K562 (cell line): ENCODE measurements at regions not wholly inside any gene's neighbourhood (a gene's known extent, or its start where the extent isn't known, plus 50 kb on each side); places are given as distances from the start of the nearest gene placed in this dataset.

ENCODE experiments used
- ATAC-seq: fragments of 200-7000 bp; cut with Tn5 transposase; 3 replicates; pipeline ENCODE4 v1.9.1; 2020; ENCODE audit warnings: moderate library complexity
- BruUV-seq: library from RNA; stranded (reverse); fragments of 400-500 nt; replicated peaks from 2 replicates; lab custom pipeline; 2021; lab: Mats Ljungman, UMichigan
- CTCF ChIA-PET: fragments of 300-600 bp; formaldehyde crosslinking; extraction: SDS; loops from one replicate; lab custom pipeline; 2021; ENCODE audit warnings: low intra/inter-chr PET ratio; lab: Yijun Ruan, JAX
- POLR2A ChIA-PET: fragments of 300-600, 350-650 bp; sonication (Branson Sonifier 250); formaldehyde crosslinking; extraction: SDS; loops from one replicate; lab custom pipeline; 2021; ENCODE audit warnings: antibody characterized with exemption, inconsistent platforms; lab: Yijun Ruan, JAX
- DNase-seq, 4 experiments: peaks; one replicate each; pipeline versions ENCODE4 v3.0.0 to v3.0.0-alpha.2; 2011 to 2018; ENCODE audit warnings: low spot score in 3 of 4, mixed read lengths in 3 of 4; ENCODE audit errors: extremely low read depth in 1 of 4
- FAIRE-seq: peaks from 2 replicates; lab custom pipeline; 2011; peaks lifted over from hg19 to GRCh38; lab: Jason Lieb, UNC
- H2AFZ ChIP-seq: 2 replicates; pipeline ENCODE4 v1.6.0; 2011; ENCODE audit warnings: low read depth, low read length, control low read depth, inconsistent platforms
- H3K27ac ChIP-seq: fragments of 200-600 bp; 3 replicates; pipeline ENCODE4 v1.8.0; 2011; ENCODE audit warnings: low read depth, mild to moderate bottlenecking, control low read depth, inconsistent platforms, low read length, moderate library complexity, mixed read lengths; ENCODE audit errors: extremely low read depth
- H3K27me3 ChIP-seq, 2 experiments: fragments of 300-600 bp in 1 of 2; 2 replicates in 1 of 2; 3 replicates in 1 of 2; pipeline versions ENCODE4 v1.6.0 to v1.8.0; 2011; ENCODE audit warnings: inconsistent platforms in 2 of 2, low read length in 2 of 2, mild to moderate bottlenecking in 1 of 2, mixed read lengths in 1 of 2, moderate library complexity in 1 of 2; ENCODE audit not compliant: control insufficient read depth in 2 of 2, insufficient read depth in 2 of 2
- H3K36me3 ChIP-seq: fragments of 300-600 bp; 3 replicates; pipeline ENCODE4 v1.8.0; 2011; ENCODE audit warnings: mild to moderate bottlenecking, low read length, inconsistent platforms; ENCODE audit not compliant: control insufficient read depth, insufficient read depth
- H3K4me1 ChIP-seq, 2 experiments: fragments of 200-600 bp in 1 of 2; replicated peaks in 1 of 2; 2 replicates in 1 of 2; 3 replicates in 1 of 2; pipeline versions ENCODE4 v1.5.1 to v1.8.0; 2011; ENCODE audit warnings: inconsistent platforms in 2 of 2, low read length in 2 of 2, mild to moderate bottlenecking in 1 of 2, mixed read lengths in 1 of 2, moderate library complexity in 1 of 2; ENCODE audit not compliant: control insufficient read depth in 2 of 2, insufficient read depth in 2 of 2
- H3K4me2 ChIP-seq: 2 replicates; pipeline ENCODE4 v1.6.1; 2011; ENCODE audit warnings: low read length, control low read depth, inconsistent platforms, mixed read lengths; ENCODE audit not compliant: insufficient read depth
- H3K4me3 ChIP-seq: fragments of 200-600 bp; sonication (generic), shearing (Covaris generic); 2 replicates; pipeline ENCODE4 v1.5.1; 2016; ENCODE audit warnings: control low read depth, inconsistent platforms
- H3K79me2 ChIP-seq: fragments of 200-600 bp; 3 replicates; pipeline ENCODE4 v1.8.0; 2011; ENCODE audit warnings: low read length, inconsistent platforms; ENCODE audit not compliant: control insufficient read depth, insufficient read depth
- H3K9ac ChIP-seq, 2 experiments: 2 replicates each; pipeline versions ENCODE4 v1.6.0 to v1.6.1; 2011; ENCODE audit warnings: low read depth in 2 of 2, low read length in 2 of 2, control low read depth in 1 of 2, inconsistent platforms in 1 of 2, mild to moderate bottlenecking in 1 of 2, mixed read lengths in 1 of 2; ENCODE audit not compliant: insufficient read depth in 1 of 2
- H3K9me1 ChIP-seq: one replicate; pipeline ENCODE4 v1.6.0; 2011; ENCODE audit warnings: inconsistent platforms, mild to moderate bottlenecking, low read length, moderate library complexity; ENCODE audit not compliant: control insufficient read depth, insufficient read depth
- H3K9me3 ChIP-seq: replicated peaks from 2 replicates; pipeline ENCODE4 v1.5.1; 2011; ENCODE audit warnings: low read depth, low read length, inconsistent platforms; ENCODE audit not compliant: control insufficient read depth, insufficient read depth
- H4K20me1 ChIP-seq: replicated peaks from 2 replicates; pipeline ENCODE4 v1.6.1; 2011; ENCODE audit warnings: low read length, inconsistent platforms, mixed read lengths; ENCODE audit not compliant: control insufficient read depth, insufficient read depth
- CTCF ChIP-seq, 3 experiments: IDR thresholded peaks in 2 of 3; conservative IDR thresholded peaks in 1 of 3; 2 replicates each; pipeline ENCODE4 v1.5.1; 2011 to 2012; ENCODE audit warnings: low read length in 3 of 3, mild to moderate bottlenecking in 3 of 3, control low read depth in 2 of 3, improper control_type of control experiment in 1 of 3, inconsistent platforms in 1 of 3, low read depth in 1 of 3, mixed read lengths in 1 of 3, moderate library complexity in 1 of 3; ENCODE audit not compliant: insufficient read depth in 2 of 3
- SPI1 ChIP-seq: IDR thresholded peaks from 2 replicates; pipeline ENCODE4 v1.6.1; 2011; ENCODE audit warnings: low read depth, low read length, control low read depth, borderline replicate concordance
- TEAD1 ChIP-seq, 2 experiments: fragments of 450-650 bp in 1 of 2; sonication (generic) in 1 of 2; formaldehyde crosslinking; IDR thresholded peaks; 2 replicates each; pipeline versions ENCODE4 v1.4.0 to v1.8.0; 2020 to 2022; ENCODE audit warnings: mild to moderate bottlenecking in 2 of 2, missing genetic modification reagents in 1 of 2
- TEAD2 ChIP-seq: fragments of 450-650 bp; IDR thresholded peaks from 2 replicates; pipeline ENCODE4 v1.6.1; 2016; ENCODE audit warnings: missing genetic modification characterization, control low read depth, missing compliant biosample characterization
- TEAD4 ChIP-seq, 2 experiments: sonication (generic) in 1 of 2; formaldehyde crosslinking in 1 of 2; IDR thresholded peaks; 2 replicates each; pipeline versions ENCODE4 v1.6.1 to v1.8.0; 2012 to 2022; ENCODE audit warnings: borderline replicate concordance in 1 of 2, inconsistent platforms in 1 of 2, low read length in 1 of 2, mild to moderate bottlenecking in 1 of 2, missing genetic modification reagents in 1 of 2
- ZNF175 ChIP-seq: fragments of 200-800 bp; sonication (Bioruptor generic); IDR thresholded peaks from 2 replicates; pipeline ENCODE4 v1.6.1; 2016; ENCODE audit warnings: low read depth, mild to moderate bottlenecking, missing genetic modification characterization, missing compliant biosample characterization
- WGBS: fragments of 100-300 bp; shearing (Covaris generic); methylation state at CpG from one replicate; pipeline ENCODE4 v1.1.6; 2016; ENCODE audit warnings: low coverage, mixed read lengths; ENCODE audit not compliant: insufficient coverage; ENCODE audit errors: missing lambda C conversion rate; 5-methylcytosine and 5-hydroxymethylcytosine counted together
- in situ Hi-C: fragments of 300-500 bp; cut with MboI; formaldehyde crosslinking; loops from 4 replicates; pipeline ENCODE4 v1.15.0; 2018; ENCODE audit warnings: inconsistent platforms, mixed read lengths
- intact Hi-C: fragments of 100-400 bp; cut with micrococcal nuclease; formaldehyde crosslinking; loops from 2 replicates; pipeline ENCODE4 v1.14.2; 2022

GRCh38 chr1:11594222-11594621, 60.0 kb downstream of the FBXO2 start:
- no peaks in the 10 kb centered on the region for H3K4me1 ChIP-seq
- intact Hi-C loops (no loop called here), in situ Hi-C loops (no loop called here)
- peaks cover 5 to 55% of the 10 kb centered on the region in 2 experiments; a peak in 4 of 5 replicates for H3K27me3 ChIP-seq
- H3K9me1 ChIP-seq, result no peaks in the 10 kb centered on the region
- no peak overlapping the region for H2AFZ ChIP-seq
- H3K27ac ChIP-seq, result no peak overlapping the region
- ChIA-PET CTCF (no interaction called here), POLR2A (interaction anchor here (0.7 kb wide), 1 partner anchor 22 kb away, joined by 3 read pairs; no protein-coding TSS in a partner anchor)
- peaks cover 4% of the 10 kb centered on the region for H4K20me1 ChIP-seq
- BruUV-seq, result no TSS peak
- under 1% methylated on average over 12 of the region's 12 CpGs for WGBS
- no peak for TF ChIP-seq SPI1
- peak in 1 of 2 experiments; percentile 89; a peak in 2 of 4 replicates for TF ChIP-seq TEAD1 (CRISPR knock-in tag; IDR thresholded peaks at IDR 0.05)
- TF ChIP-seq CTCF (IDR thresholded peaks at IDR 0.05 in 2 of 3, conservative IDR thresholded peaks at IDR 0.05 in 1 of 3; ENCODE audit: insufficient read depth in 2 of 3, low read depth in 1 of 3, low read length in 3 of 3), result peak in 2 of 3 experiments; percentile 13 to 17; a peak in 1 of 6 replicates
- no peak for TF ChIP-seq ZNF175 (CRISPR knock-in tag)
- TF ChIP-seq TEAD2, result peak; percentile 81
- peak; percentile 67 for TF ChIP-seq TEAD4 (IDR thresholded peaks at IDR 0.05; ENCODE audit: low read length)
- TF ChIP-seq TEAD4 (CRISPR knock-in tag; IDR thresholded peaks at IDR 0.05; ENCODE audit: borderline replicate concordance), result no peak
- no peaks in the 10 kb centered on the region for H3K36me3 ChIP-seq
- no peaks in the 10 kb centered on the region for H3K9me3 ChIP-seq
- DNase-seq (peak in 1 of 4 experiments; percentile 11), ATAC-seq (no peak; the same call in 1 of the 3 replicates), FAIRE-seq (peak; percentile 40)
- H3K9ac ChIP-seq, result no peak overlapping the region
- H3K4me3 ChIP-seq, result no peak overlapping the region
- H3K79me2 ChIP-seq, result no peaks in the 10 kb centered on the region
- no peak overlapping the region for H3K4me2 ChIP-seq
